ENCODE measurements at regions not wholly inside any gene's neighbourhood (a gene's known extent, or its start where the extent isn't known, plus 50 kb on each side); places are given as distances from the start of the nearest gene placed in this dataset.

DNA sequence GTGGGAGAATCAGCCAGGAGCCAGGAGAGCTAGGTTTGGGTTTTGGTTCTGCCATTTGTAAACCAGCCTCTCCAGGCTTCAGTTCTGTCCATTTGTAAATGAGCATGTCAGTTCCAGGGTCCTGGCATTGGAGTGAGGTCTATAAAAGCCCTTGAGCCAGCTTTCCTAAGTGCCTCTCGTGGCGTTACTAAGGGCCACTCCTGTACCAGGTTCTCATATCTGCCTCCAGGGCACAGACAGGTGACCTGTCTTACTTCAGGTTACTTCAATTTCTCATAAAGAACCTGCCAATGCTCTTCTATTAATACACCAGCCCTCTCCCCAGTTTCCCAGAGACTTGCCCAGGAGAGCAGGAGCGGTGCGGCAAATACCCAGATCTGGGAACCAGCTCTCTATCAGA, 101.9 kb downstream of the VEGFA start:
- no peak for TF ChIP-seq TEAD4 (IDR thresholded peaks at IDR 0.05; ENCODE audit: borderline replicate concordance, insufficient read depth)
- TF ChIP-seq GATA2 (CRISPR knock-in tag; IDR thresholded peaks at IDR 0.05): no peak
- TF ChIP-seq POLR2AphosphoS5 (IDR thresholded peaks at IDR 0.05; ENCODE audit: low read depth, low read length): no peak
- TF ChIP-seq YY1 (IDR thresholded peaks at IDR 0.05; ENCODE audit: low read depth): no peak
- TF ChIP-seq SIN3A (IDR thresholded peaks at IDR 0.05; ENCODE audit: borderline replicate concordance, low read depth, low read length): no peak
- TF ChIP-seq CTCF (IDR thresholded peaks at IDR 0.05): no peak
- no peak for TF ChIP-seq RCOR1 (IDR thresholded peaks at IDR 0.05; ENCODE audit: low read length)
- no peak for TF ChIP-seq RFX5 (IDR thresholded peaks at IDR 0.05; ENCODE audit: low read length)
- no peak for TF ChIP-seq GABPA (IDR thresholded peaks at IDR 0.05; ENCODE audit: low read depth)
- TF ChIP-seq EP300 (IDR thresholded peaks at IDR 0.05; ENCODE audit: borderline replicate concordance in 1 of 2, low read depth in 1 of 2, low read length in 1 of 2): no peak

All from SK-N-SH (cell line).